K562 (cell line): ENCODE measurements at regions not wholly inside any gene's neighbourhood (a gene's known extent, or its start where the extent isn't known, plus 50 kb on each side); places are given as distances from the start of the nearest gene placed in this dataset.

Experiments
- ATAC-seq: fragments of 200-7000 bp; cut with Tn5 transposase; 3 replicates; pipeline ENCODE4 v1.9.1; 2020; ENCODE audit warnings: moderate library complexity
- BruUV-seq: library from RNA; stranded (reverse); fragments of 400-500 nt; replicated peaks from 2 replicates; lab custom pipeline; 2021; lab: Mats Ljungman, UMichigan
- CTCF ChIA-PET: fragments of 300-600 bp; formaldehyde crosslinking; extraction: SDS; loops from one replicate; lab custom pipeline; 2021; ENCODE audit warnings: low intra/inter-chr PET ratio; lab: Yijun Ruan, JAX
- POLR2A ChIA-PET: fragments of 300-600, 350-650 bp; sonication (Branson Sonifier 250); formaldehyde crosslinking; extraction: SDS; loops from one replicate; lab custom pipeline; 2021; ENCODE audit warnings: antibody characterized with exemption, inconsistent platforms; lab: Yijun Ruan, JAX
- DNase-seq, 4 experiments: peaks; one replicate each; pipeline versions ENCODE4 v3.0.0 to v3.0.0-alpha.2; 2011 to 2018; ENCODE audit warnings: low spot score in 3 of 4, mixed read lengths in 3 of 4; ENCODE audit errors: extremely low read depth in 1 of 4
- FAIRE-seq: peaks from 2 replicates; lab custom pipeline; 2011; peaks lifted over from hg19 to GRCh38; lab: Jason Lieb, UNC
- H2AFZ ChIP-seq: 2 replicates; pipeline ENCODE4 v1.6.0; 2011; ENCODE audit warnings: low read depth, low read length, control low read depth, inconsistent platforms
- H3K27ac ChIP-seq: fragments of 200-600 bp; 3 replicates; pipeline ENCODE4 v1.8.0; 2011; ENCODE audit warnings: low read depth, mild to moderate bottlenecking, control low read depth, inconsistent platforms, low read length, moderate library complexity, mixed read lengths; ENCODE audit errors: extremely low read depth
- H3K27me3 ChIP-seq, 2 experiments: fragments of 300-600 bp in 1 of 2; 2 replicates in 1 of 2; 3 replicates in 1 of 2; pipeline versions ENCODE4 v1.6.0 to v1.8.0; 2011; ENCODE audit warnings: inconsistent platforms in 2 of 2, low read length in 2 of 2, mild to moderate bottlenecking in 1 of 2, mixed read lengths in 1 of 2, moderate library complexity in 1 of 2; ENCODE audit not compliant: control insufficient read depth in 2 of 2, insufficient read depth in 2 of 2
- H3K36me3 ChIP-seq: fragments of 300-600 bp; 3 replicates; pipeline ENCODE4 v1.8.0; 2011; ENCODE audit warnings: mild to moderate bottlenecking, low read length, inconsistent platforms; ENCODE audit not compliant: control insufficient read depth, insufficient read depth
- H3K4me1 ChIP-seq, 2 experiments: fragments of 200-600 bp in 1 of 2; replicated peaks in 1 of 2; 2 replicates in 1 of 2; 3 replicates in 1 of 2; pipeline versions ENCODE4 v1.5.1 to v1.8.0; 2011; ENCODE audit warnings: inconsistent platforms in 2 of 2, low read length in 2 of 2, mild to moderate bottlenecking in 1 of 2, mixed read lengths in 1 of 2, moderate library complexity in 1 of 2; ENCODE audit not compliant: control insufficient read depth in 2 of 2, insufficient read depth in 2 of 2
- H3K4me2 ChIP-seq: 2 replicates; pipeline ENCODE4 v1.6.1; 2011; ENCODE audit warnings: low read length, control low read depth, inconsistent platforms, mixed read lengths; ENCODE audit not compliant: insufficient read depth
- H3K4me3 ChIP-seq: fragments of 200-600 bp; sonication (generic), shearing (Covaris generic); 2 replicates; pipeline ENCODE4 v1.5.1; 2016; ENCODE audit warnings: control low read depth, inconsistent platforms
- H3K79me2 ChIP-seq: fragments of 200-600 bp; 3 replicates; pipeline ENCODE4 v1.8.0; 2011; ENCODE audit warnings: low read length, inconsistent platforms; ENCODE audit not compliant: control insufficient read depth, insufficient read depth
- H3K9ac ChIP-seq, 2 experiments: 2 replicates each; pipeline versions ENCODE4 v1.6.0 to v1.6.1; 2011; ENCODE audit warnings: low read depth in 2 of 2, low read length in 2 of 2, control low read depth in 1 of 2, inconsistent platforms in 1 of 2, mild to moderate bottlenecking in 1 of 2, mixed read lengths in 1 of 2; ENCODE audit not compliant: insufficient read depth in 1 of 2
- H3K9me1 ChIP-seq: one replicate; pipeline ENCODE4 v1.6.0; 2011; ENCODE audit warnings: inconsistent platforms, mild to moderate bottlenecking, low read length, moderate library complexity; ENCODE audit not compliant: control insufficient read depth, insufficient read depth
- H3K9me3 ChIP-seq: replicated peaks from 2 replicates; pipeline ENCODE4 v1.5.1; 2011; ENCODE audit warnings: low read depth, low read length, inconsistent platforms; ENCODE audit not compliant: control insufficient read depth, insufficient read depth
- H4K20me1 ChIP-seq: replicated peaks from 2 replicates; pipeline ENCODE4 v1.6.1; 2011; ENCODE audit warnings: low read length, inconsistent platforms, mixed read lengths; ENCODE audit not compliant: control insufficient read depth, insufficient read depth
- ARID3B ChIP-seq: fragments of 250-450 bp; sonication (Bioruptor Pico); IDR thresholded peaks from 2 replicates; pipeline ENCODE4 v1.4.0; 2020; ENCODE audit warnings: borderline replicate concordance
- CBFB ChIP-seq: sonication (generic); formaldehyde crosslinking; IDR thresholded peaks from 2 replicates; pipeline ENCODE4 v1.4.0; 2020; ENCODE audit warnings: mild to moderate bottlenecking, missing genetic modification reagents
- WGBS: fragments of 100-300 bp; shearing (Covaris generic); methylation state at CpG from one replicate; pipeline ENCODE4 v1.1.6; 2016; ENCODE audit warnings: low coverage, mixed read lengths; ENCODE audit not compliant: insufficient coverage; ENCODE audit errors: missing lambda C conversion rate; 5-methylcytosine and 5-hydroxymethylcytosine counted together
- in situ Hi-C: fragments of 300-500 bp; cut with MboI; formaldehyde crosslinking; loops from 4 replicates; pipeline ENCODE4 v1.15.0; 2018; ENCODE audit warnings: inconsistent platforms, mixed read lengths
- intact Hi-C: fragments of 100-400 bp; cut with micrococcal nuclease; formaldehyde crosslinking; loops from 2 replicates; pipeline ENCODE4 v1.14.2; 2022

- TF ChIP-seq CBFB (CRISPR knock-in tag) (0 out of 2 replicates have a peak, but pooled peaks have one; percentile 34), ARID3B (no peak)
- no peak for ATAC-seq
- no TSS peak for BruUV-seq
Measured at GRCh38 chr6:156601152-156602065, 175.8 kb upstream of the ARID1B start.

More at GRCh38 chr6:156601152-156602065, 175.8 kb upstream of the ARID1B start:
- no peaks in the 10 kb centered on the region for H3K36me3 ChIP-seq
- no peaks in the 10 kb centered on the region for H3K79me2 ChIP-seq
- H3K9ac ChIP-seq: peak overlapping the region in 1 of 2 experiments; percentile 36; a peak in 1 of 4 replicates
- 4% methylated on average over 17 of the region's 17 CpGs for WGBS
- no peak overlapping the region for H3K4me2 ChIP-seq
- no peaks in the 10 kb centered on the region for H4K20me1 ChIP-seq
- H3K9me3 ChIP-seq: no peaks in the 10 kb centered on the region
- H3K27me3 ChIP-seq: peaks cover 33 to 34% of the 10 kb centered on the region in 2 experiments
- intact Hi-C loops: no loop called here
- POLR2A ChIA-PET: interaction anchor here (0.6 to 1.1 kb wide), 3 partner anchors 19 to 191 kb away, joined by 3 to 4 read pairs (median 3); no protein-coding TSS in a partner anchor
- FAIRE-seq (no peak), DNase-seq (no peak)
- in situ Hi-C loops: no loop called here
- H3K4me3 ChIP-seq: no peak overlapping the region
- no peak overlapping the region for H3K27ac ChIP-seq
- CTCF ChIA-PET: no interaction called here
- no peak overlapping the region for H2AFZ ChIP-seq
- H3K9me1 ChIP-seq: no peaks in the 10 kb centered on the region
- peaks cover 0 to 6% of the 10 kb centered on the region in 2 experiments; a peak in 1 of 5 replicates for H3K4me1 ChIP-seq
